ENCODE measurements at regions not wholly inside any gene's neighbourhood (a gene's known extent, or its start where the extent isn't known, plus 50 kb on each side); places are given as distances from the start of the nearest gene placed in this dataset.

GRCh38 chr3:111248406-111248805 is 176.8 kb downstream of the NECTIN3 start:
- 0 out of 2 replicates have a peak, but pooled peaks cover 3% of the 10 kb centered on the region for H3K9me3 ChIP-seq (ENCODE audit: control insufficient read depth, insufficient read depth, low read depth, low read length)
- H3K4me1 ChIP-seq (ENCODE audit: control insufficient read depth, insufficient read depth, low read length): no peaks in the 10 kb centered on the region
- POLR2A ChIA-PET: no interaction called here
- no peaks in the 10 kb centered on the region for H3K36me3 ChIP-seq (ENCODE audit: control insufficient read depth, insufficient read depth, low read length)
- in situ Hi-C loops (cut with HindIII; ENCODE audit: low pct_unique_long_range_greater_than_20kb, low sequenced_read_pairs) (no loop called here), intact Hi-C loops (cut with micrococcal nuclease; ENCODE audit: unreplicated experiment) (no loop called here)
- ATAC-seq (no peak), DNase-seq (ENCODE audit: low read depth, low spot score) (no peak)
- H3K27ac ChIP-seq (ENCODE audit: low read length): no peak overlapping the region
- no peaks in the 10 kb centered on the region for H3K27me3 ChIP-seq (ENCODE audit: control insufficient read depth, insufficient read depth, low read length)
- CTCF ChIA-PET: no interaction called here
- TF ChIP-seq POLR2AphosphoS5 (IDR thresholded peaks at IDR 0.05; ENCODE audit: low read depth, low read length) (no peak), REST (IDR thresholded peaks at IDR 0.05; ENCODE audit: insufficient read depth in 1 of 2, low read depth in 2 of 2, low read length in 1 of 2) (no peak), SIN3A (IDR thresholded peaks at IDR 0.05; ENCODE audit: borderline replicate concordance, insufficient read depth, low read depth, low read length) (no peak), TCF7L2 (IDR thresholded peaks at IDR 0.05; ENCODE audit: low read depth, low read length) (no peak)
- TF ChIP-seq, protein P1, sequence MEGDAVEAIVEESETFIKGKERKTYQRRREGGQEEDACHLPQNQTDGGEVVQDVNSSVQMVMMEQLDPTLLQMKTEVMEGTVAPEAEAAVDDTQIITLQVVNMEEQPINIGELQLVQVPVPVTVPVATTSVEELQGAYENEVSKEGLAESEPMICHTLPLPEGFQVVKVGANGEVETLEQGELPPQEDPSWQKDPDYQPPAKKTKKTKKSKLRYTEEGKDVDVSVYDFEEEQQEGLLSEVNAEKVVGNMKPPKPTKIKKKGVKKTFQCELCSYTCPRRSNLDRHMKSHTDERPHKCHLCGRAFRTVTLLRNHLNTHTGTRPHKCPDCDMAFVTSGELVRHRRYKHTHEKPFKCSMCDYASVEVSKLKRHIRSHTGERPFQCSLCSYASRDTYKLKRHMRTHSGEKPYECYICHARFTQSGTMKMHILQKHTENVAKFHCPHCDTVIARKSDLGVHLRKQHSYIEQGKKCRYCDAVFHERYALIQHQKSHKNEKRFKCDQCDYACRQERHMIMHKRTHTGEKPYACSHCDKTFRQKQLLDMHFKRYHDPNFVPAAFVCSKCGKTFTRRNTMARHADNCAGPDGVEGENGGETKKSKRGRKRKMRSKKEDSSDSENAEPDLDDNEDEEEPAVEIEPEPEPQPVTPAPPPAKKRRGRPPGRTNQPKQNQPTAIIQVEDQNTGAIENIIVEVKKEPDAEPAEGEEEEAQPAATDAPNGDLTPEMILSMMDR (IDR thresholded peaks at IDR 0.05): no peak
- H3K4me3 ChIP-seq (ENCODE audit: low read depth in 2 of 2, low read length in 2 of 2): no peak overlapping the region
- BruUV-seq (replicated peaks): no TSS peak

- POLR2A ChIA-PET: interaction anchor here (0.5 kb wide), 1 partner anchor 1636 kb away, joined by 3 read pairs; no protein-coding TSS in a partner anchor
- CTCF ChIA-PET: no interaction called here
- in situ Hi-C loops (cut with HindIII; ENCODE audit: low pct_unique_long_range_greater_than_20kb, low sequenced_read_pairs) (no loop called here), intact Hi-C loops (cut with micrococcal nuclease; ENCODE audit: unreplicated experiment) (no loop called here)
- Histone ChIP-seq H3K4me1 (ENCODE audit: control insufficient read depth, insufficient read depth, low read length) (no peaks in the 10 kb centered on the region), H3K27me3 (ENCODE audit: control insufficient read depth, insufficient read depth, low read length) (no peaks in the 10 kb centered on the region), H3K36me3 (ENCODE audit: control insufficient read depth, insufficient read depth, low read length) (no peaks in the 10 kb centered on the region), H3K4me3 (ENCODE audit: low read depth in 2 of 2, low read length in 2 of 2) (no peak overlapping the region), H3K27ac (ENCODE audit: low read length) (no peak overlapping the region), H3K9me3 (ENCODE audit: control insufficient read depth, insufficient read depth, low read depth, low read length) (0 out of 2 replicates have a peak, but pooled peaks cover 3% of the 10 kb centered on the region)
- no peak for ATAC-seq
- DNase-seq (ENCODE audit: low read depth, low spot score): no peak
- TF ChIP-seq, protein P1 (IDR thresholded peaks at IDR 0.05): no peak
- TF ChIP-seq REST (IDR thresholded peaks at IDR 0.05; ENCODE audit: insufficient read depth in 1 of 2, low read depth in 2 of 2, low read length in 1 of 2) (no peak), TCF7L2 (IDR thresholded peaks at IDR 0.05; ENCODE audit: low read depth, low read length) (no peak), SIN3A (IDR thresholded peaks at IDR 0.05; ENCODE audit: borderline replicate concordance, insufficient read depth, low read depth, low read length) (no peak), POLR2AphosphoS5 (IDR thresholded peaks at IDR 0.05; ENCODE audit: low read depth, low read length) (no peak)
- BruUV-seq (replicated peaks): no TSS peak
These were observed 177.8 kb downstream of the NECTIN3 start for GRCh38 chr3:111249421-111249820.

All from Panc1 (cell line).